B cell (primary cell): ENCODE measurements at regions not wholly inside any gene's neighbourhood (a gene's known extent, or its start where the extent isn't known, plus 50 kb on each side); places are given as distances from the start of the nearest gene placed in this dataset.

ENCODE experiments used
- ATAC-seq: fragments of 200-7000 bp; cut with Tn5 transposase; one replicate; pipeline ENCODE4 v1.10.0; 2021; ENCODE audit warnings: low read depth, mild to moderate bottlenecking, moderate number of reproducible peaks, moderate library complexity
- CTCF ChIA-PET: fragments of 350-600 bp; sonication (Branson Sonifier 250); formaldehyde crosslinking; loops from one replicate; lab custom pipeline; 2021; ENCODE audit warnings: antibody characterized with exemption, inconsistent platforms; lab: Charles Lee
- POLR2A ChIA-PET: fragments of 350-600 bp; sonication (Branson Sonifier 250); formaldehyde crosslinking; loops from one replicate; lab custom pipeline; 2021; ENCODE audit warnings: antibody characterized with exemption; lab: Charles Lee
- DNase-seq: peaks from one replicate; pipeline ENCODE4 v3.0.0; 2013
- H2AFZ ChIP-seq: 2 replicates; pipeline ENCODE4 v1.6.1; 2012; ENCODE audit warnings: mild to moderate bottlenecking, low read depth, low read length; ENCODE audit not compliant: insufficient read depth, poor library complexity, severe bottlenecking
- H3K27ac ChIP-seq, 2 donors: 1 replicate in 1 of 2; 2 replicates in 1 of 2; pipeline ENCODE4 v1.5.1; 2012 to 2013; ENCODE audit warnings: low read length in 2 of 2, mild to moderate bottlenecking in 2 of 2, moderate library complexity in 1 of 2
- H3K27me3 ChIP-seq, 4 experiments: fragments of 200-600 bp in 1 of 4; sonication (generic) in 1 of 4; replicated peaks in 1 of 4; 1 replicate in 2 of 4; 2 replicates in 2 of 4; pipeline versions ENCODE4 v1.6.1 to v1.7.0; 2013 to 2016; ENCODE audit warnings: low read length in 3 of 4, mild to moderate bottlenecking in 2 of 4, mixed read lengths in 1 of 4, moderate library complexity in 1 of 4; ENCODE audit not compliant: insufficient read depth in 4 of 4, control insufficient read depth in 3 of 4; ENCODE audit errors: control extremely low read depth in 1 of 4
- H3K36me3 ChIP-seq, 2 experiments: replicated peaks in 1 of 2; 1 replicate in 1 of 2; 2 replicates in 1 of 2; pipeline versions ENCODE4 v1.6.1 to v1.7.1; 2013; ENCODE audit warnings: low read length in 1 of 2; ENCODE audit not compliant: insufficient read depth in 2 of 2, control insufficient read depth in 1 of 2; ENCODE audit errors: control extremely low read depth in 1 of 2, extremely low read depth in 1 of 2
- H3K4me1 ChIP-seq, 2 donors: fragments of 200-600 bp in 1 of 2; sonication (generic) in 1 of 2; 1 replicate in 1 of 2; 2 replicates in 1 of 2; pipeline versions ENCODE4 v1.5.1 to v1.6.1; 2013 to 2017; ENCODE audit warnings: low read length in 2 of 2; ENCODE audit not compliant: control insufficient read depth in 2 of 2, insufficient read depth in 2 of 2
- H3K4me2 ChIP-seq: replicated peaks from 2 replicates; pipeline ENCODE3; 2012; ENCODE audit warnings: mild to moderate bottlenecking, low read depth, low read length; ENCODE audit not compliant: poor library complexity, severe bottlenecking
- H3K4me3 ChIP-seq, 5 experiments: fragments of 200-600 bp in 1 of 5; sonication (generic) in 1 of 5; 1 replicate in 3 of 5; 2 replicates in 2 of 5; pipeline versions ENCODE4 v1.5.1 to v1.7.0; 2011 to 2016; ENCODE audit warnings: low read length in 4 of 5, mild to moderate bottlenecking in 4 of 5, low read depth in 2 of 5, control low read depth in 1 of 5, moderate library complexity in 1 of 5; ENCODE audit not compliant: insufficient read depth in 1 of 5; ENCODE audit errors: control extremely low read depth in 1 of 5, extremely low read depth in 1 of 5
- H3K79me2 ChIP-seq: fragments of 200-600 bp; sonication (generic); one replicate; pipeline ENCODE4 v1.6.0; 2016; ENCODE audit warnings: low read length; ENCODE audit not compliant: control insufficient read depth, insufficient read depth
- H3K9ac ChIP-seq: fragments of 200-600 bp; sonication (generic); 2 replicates; pipeline ENCODE4 v1.6.1; 2017; ENCODE audit warnings: mild to moderate bottlenecking, low read length, moderate library complexity
- H3K9me3 ChIP-seq, 3 donors: one replicate each; pipeline versions ENCODE4 v1.6.1 to v1.7.1; 2013; ENCODE audit warnings: low read length in 2 of 3; ENCODE audit not compliant: control insufficient read depth in 2 of 3, insufficient read depth in 1 of 3; ENCODE audit errors: control extremely low read depth in 1 of 3
- H4K20me1 ChIP-seq: 2 replicates; pipeline ENCODE4 v1.6.0; 2012; ENCODE audit warnings: mild to moderate bottlenecking, low read length; ENCODE audit not compliant: insufficient read depth, control insufficient read depth, poor library complexity, severe bottlenecking
- H3K27ac Mint-ChIP-seq: one replicate; pipeline ENCODE4 v1.8.0; 2021; ENCODE audit warnings: mixed read lengths
- H3K27me3 Mint-ChIP-seq: one replicate; pipeline ENCODE4 v1.8.0; 2021; ENCODE audit warnings: mixed read lengths
- H3K4me1 Mint-ChIP-seq: one replicate; pipeline ENCODE4 v1.8.0; 2021; ENCODE audit warnings: mixed read lengths
- H3K4me3 Mint-ChIP-seq: one replicate; pipeline ENCODE4 v1.8.0; 2021; ENCODE audit warnings: mixed read lengths
- H3K9me3 Mint-ChIP-seq: one replicate; pipeline ENCODE4 v1.8.0; 2022; ENCODE audit warnings: mixed read lengths; ENCODE audit not compliant: insufficient read depth
- CTCF ChIP-seq: fragments of 200-600 bp; IDR thresholded peaks from one replicate; pipeline ENCODE4 v1.8.0; 2022; ENCODE audit warnings: antibody characterized with exemption, mild to moderate bottlenecking
- EZH2 ChIP-seq: IDR thresholded peaks from 2 replicates; pipeline ENCODE4 v1.6.1; 2012; ENCODE audit warnings: borderline replicate concordance, low read depth, mild to moderate bottlenecking, moderate library complexity, low read length; ENCODE audit not compliant: insufficient read depth, poor library complexity, severe bottlenecking
- WGBS: methylation state at CpG from one replicate; pipeline ENCODE4 v1.1.5; 2013; ENCODE audit warnings: missing lambda C conversion rate; ENCODE audit not compliant: insufficient coverage; 5-methylcytosine and 5-hydroxymethylcytosine counted together
- intact Hi-C: fragments of 100-400 bp; cut with micrococcal nuclease; formaldehyde crosslinking; loops from one replicate; pipeline ENCODE4 v1.10.0; 2022

- CTCF ChIA-PET: no interaction called here
- H3K9ac ChIP-seq: no peak overlapping the region
- H3K4me1 Mint-ChIP-seq: peaks cover 11% of the 10 kb centered on the region
- POLR2A ChIA-PET: no interaction called here
- H3K9me3 ChIP-seq: peaks cover 0 to 11% (median 0%) of the 10 kb centered on the region in 3 donors
- peaks cover 8 to 13% of the 10 kb centered on the region in 2 donors for H3K4me1 ChIP-seq
- peaks cover 0 to 7% (median 2%) of the 10 kb centered on the region in 4 experiments for H3K27me3 ChIP-seq
- no peak overlapping the region for H2AFZ ChIP-seq
- H3K4me3 Mint-ChIP-seq: no peak overlapping the region
- H3K4me2 ChIP-seq: no peak overlapping the region
- no peak overlapping the region for H3K4me3 ChIP-seq
- no peak for ATAC-seq
- intact Hi-C loops: no loop called here
- H3K9me3 Mint-ChIP-seq: no peaks in the 10 kb centered on the region
- H4K20me1 ChIP-seq: no peaks in the 10 kb centered on the region
- no peaks in the 10 kb centered on the region for H3K79me2 ChIP-seq
- DNase-seq: no peak
- TF ChIP-seq CTCF: no peak
- no peak for TF ChIP-seq EZH2
- no peak overlapping the region for H3K27ac Mint-ChIP-seq
- H3K27me3 Mint-ChIP-seq: peaks cover 16% of the 10 kb centered on the region
- H3K27ac ChIP-seq: no peak overlapping the region
- H3K36me3 ChIP-seq: no peaks in the 10 kb centered on the region
- WGBS: 100% methylated on average over 2 of the region's 2 CpGs
These were observed 452.7 kb upstream of the PROK2 start for GRCh38 chr3:72237679-72238009.

GRCh38 chr3:72234391-72234790 is 449.4 kb upstream of the PROK2 start:
- no peaks in the 10 kb centered on the region for H3K79me2 ChIP-seq
- Mint-ChIP-seq H3K27me3 (peaks cover 26% of the 10 kb centered on the region), H3K27ac (no peak overlapping the region), H3K4me1 (peaks cover 15% of the 10 kb centered on the region), H3K9me3 (no peaks in the 10 kb centered on the region), H3K4me3 (no peak overlapping the region)
- H3K27me3 ChIP-seq: peaks cover 0 to 24% (median 0%) of the 10 kb centered on the region in 4 experiments
- ChIA-PET CTCF (no interaction called here), POLR2A (no interaction called here)
- H3K9me3 ChIP-seq: peaks cover 0 to 14% (median 0%) of the 10 kb centered on the region in 3 donors
- H3K4me3 ChIP-seq: no peak overlapping the region
- H3K36me3 ChIP-seq: no peaks in the 10 kb centered on the region
- no peak overlapping the region for H2AFZ ChIP-seq
- no peaks in the 10 kb centered on the region for H4K20me1 ChIP-seq
- 94% methylated on average over 4 of the region's 4 CpGs for WGBS
- peaks cover 14 to 22% of the 10 kb centered on the region in 2 donors for H3K4me1 ChIP-seq
- intact Hi-C loops: no loop called here
- no peak overlapping the region for H3K27ac ChIP-seq
- ATAC-seq (no peak), DNase-seq (no peak)
- no peak overlapping the region for H3K9ac ChIP-seq
- TF ChIP-seq EZH2: no peak
- no peak for TF ChIP-seq CTCF
- H3K4me2 ChIP-seq: no peak overlapping the region
